ENCODE measurements at regions not wholly inside any gene's neighbourhood (a gene's known extent, or its start where the extent isn't known, plus 50 kb on each side); places are given as distances from the start of the nearest gene placed in this dataset.
"Not testable (repeated sequence)": the region's sequence is repeated elsewhere in the genome, so short reads cannot be mapped to it uniquely, and the experiment has no call there.

DNA sequence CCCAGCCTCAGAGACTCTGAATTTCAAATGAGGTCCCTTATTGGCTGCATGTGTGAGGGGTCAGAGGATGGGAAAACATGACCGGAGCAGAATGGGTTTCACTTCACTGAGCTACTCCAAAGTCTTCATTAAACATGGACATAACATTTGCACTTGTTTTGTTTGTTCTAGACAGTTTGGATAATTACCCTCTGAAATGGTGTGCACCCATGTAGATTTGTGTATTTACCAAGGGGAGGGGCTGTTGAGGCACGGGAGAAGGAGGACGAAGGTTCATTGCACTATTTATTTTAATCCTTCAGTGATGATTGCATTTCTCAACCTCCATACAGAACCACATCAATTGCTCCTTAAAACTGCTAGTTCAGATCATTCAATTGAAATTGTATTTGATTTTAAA is 364.2 kb downstream of the TFAP2B start:
- DNase-seq (ENCODE audit: low read depth), result no peak
- TF ChIP-seq POLR2A (IDR thresholded peaks at IDR 0.05; ENCODE audit: extremely low read depth, insufficient read length) (no peak), MYC (IDR thresholded peaks at IDR 0.05; ENCODE audit: low read depth, low read length) (no peak)
- TF ChIP-seq, protein P1, sequence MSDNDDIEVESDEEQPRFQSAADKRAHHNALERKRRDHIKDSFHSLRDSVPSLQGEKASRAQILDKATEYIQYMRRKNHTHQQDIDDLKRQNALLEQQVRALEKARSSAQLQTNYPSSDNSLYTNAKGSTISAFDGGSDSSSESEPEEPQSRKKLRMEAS (IDR thresholded peaks at IDR 0.05; ENCODE audit: low read depth, low read length), result no peak
- TF ChIP-seq, protein P2, sequence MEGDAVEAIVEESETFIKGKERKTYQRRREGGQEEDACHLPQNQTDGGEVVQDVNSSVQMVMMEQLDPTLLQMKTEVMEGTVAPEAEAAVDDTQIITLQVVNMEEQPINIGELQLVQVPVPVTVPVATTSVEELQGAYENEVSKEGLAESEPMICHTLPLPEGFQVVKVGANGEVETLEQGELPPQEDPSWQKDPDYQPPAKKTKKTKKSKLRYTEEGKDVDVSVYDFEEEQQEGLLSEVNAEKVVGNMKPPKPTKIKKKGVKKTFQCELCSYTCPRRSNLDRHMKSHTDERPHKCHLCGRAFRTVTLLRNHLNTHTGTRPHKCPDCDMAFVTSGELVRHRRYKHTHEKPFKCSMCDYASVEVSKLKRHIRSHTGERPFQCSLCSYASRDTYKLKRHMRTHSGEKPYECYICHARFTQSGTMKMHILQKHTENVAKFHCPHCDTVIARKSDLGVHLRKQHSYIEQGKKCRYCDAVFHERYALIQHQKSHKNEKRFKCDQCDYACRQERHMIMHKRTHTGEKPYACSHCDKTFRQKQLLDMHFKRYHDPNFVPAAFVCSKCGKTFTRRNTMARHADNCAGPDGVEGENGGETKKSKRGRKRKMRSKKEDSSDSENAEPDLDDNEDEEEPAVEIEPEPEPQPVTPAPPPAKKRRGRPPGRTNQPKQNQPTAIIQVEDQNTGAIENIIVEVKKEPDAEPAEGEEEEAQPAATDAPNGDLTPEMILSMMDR (IDR thresholded peaks at IDR 0.05; ENCODE audit: low read depth, low read length), result no peak
- H3K4me3 ChIP-seq (ENCODE audit: low read depth, low read length), result no peak overlapping the region

DNA sequence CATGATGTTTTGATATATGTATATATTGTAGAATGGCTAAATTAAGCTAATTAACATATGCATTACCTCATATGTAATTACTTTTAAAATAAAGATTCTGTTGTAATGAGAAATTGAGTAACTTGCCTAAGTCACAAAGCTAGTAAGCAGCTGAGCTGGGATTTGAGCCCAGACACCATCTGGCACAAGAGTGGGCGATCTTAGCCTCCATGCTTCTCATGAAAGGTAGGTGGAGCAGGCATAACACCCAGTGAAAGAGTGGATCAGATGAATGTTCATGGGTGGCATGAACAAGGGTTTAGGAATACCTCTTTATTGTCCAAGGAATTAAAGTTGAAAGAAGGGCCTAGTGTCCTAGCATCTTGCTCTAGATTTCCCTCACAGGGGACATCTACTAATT is 365.4 kb downstream of the TFAP2B start:
- TF ChIP-seq, protein P2 (IDR thresholded peaks at IDR 0.05; ENCODE audit: low read depth, low read length), result no peak
- TF ChIP-seq MYC (IDR thresholded peaks at IDR 0.05; ENCODE audit: low read depth, low read length) (no peak), POLR2A (IDR thresholded peaks at IDR 0.05; ENCODE audit: extremely low read depth, insufficient read length) (no peak)
- TF ChIP-seq, protein P1 (IDR thresholded peaks at IDR 0.05; ENCODE audit: low read depth, low read length), result no peak
- H3K4me3 ChIP-seq (ENCODE audit: low read depth, low read length), result no peak overlapping the region
- DNase-seq (ENCODE audit: low read depth), result no peak

DNA sequence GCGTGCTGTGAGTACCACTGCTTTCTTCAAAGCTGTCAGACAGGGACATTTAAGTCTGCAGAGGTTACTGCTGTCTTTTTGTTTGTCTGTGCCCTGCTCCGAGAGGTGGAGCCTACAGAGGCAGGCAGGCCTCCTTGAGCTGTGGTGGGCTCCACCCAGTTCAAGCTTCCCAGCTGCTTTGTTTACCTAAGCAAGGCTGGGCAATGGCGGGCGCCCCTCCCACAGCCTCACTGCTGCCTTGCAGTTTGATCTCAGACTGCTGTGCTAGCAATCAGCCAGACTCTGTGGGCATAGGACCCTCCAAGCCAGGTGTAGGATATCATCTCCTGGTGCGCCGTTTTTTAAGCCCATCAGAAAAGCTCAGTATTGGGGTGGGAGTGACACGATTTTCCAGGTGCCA is 374.5 kb downstream of the TFAP2B start:
- not testable (repeated sequence) for DNase-seq (ENCODE audit: low read depth); H3K4me3 ChIP-seq (ENCODE audit: low read depth, low read length)

DNA sequence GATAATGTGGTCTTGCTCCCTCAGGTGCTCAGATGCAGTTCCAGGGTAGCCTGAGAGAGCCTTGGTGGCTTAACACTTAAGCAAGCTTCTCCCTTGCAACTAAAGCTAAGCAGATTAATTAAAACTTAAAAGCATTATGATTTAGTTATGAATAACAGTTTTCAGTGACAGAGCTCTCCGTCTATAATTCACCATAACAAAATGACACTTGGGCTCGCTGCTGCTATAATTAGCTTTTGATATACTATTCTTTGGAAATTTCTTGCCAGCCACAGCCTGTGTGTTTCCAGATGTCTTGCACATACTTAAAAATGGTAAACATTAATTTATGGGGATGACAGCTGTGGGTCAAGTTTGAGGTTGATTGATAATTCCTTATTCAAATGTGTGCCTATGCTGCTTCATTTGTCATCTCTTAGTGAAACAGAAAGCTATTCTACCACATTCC is 380.5 kb downstream of the TFAP2B start:
- TF ChIP-seq, protein P2 (IDR thresholded peaks at IDR 0.05; ENCODE audit: low read depth, low read length), result no peak
- no peak for TF ChIP-seq POLR2A (IDR thresholded peaks at IDR 0.05; ENCODE audit: extremely low read depth, insufficient read length)
- TF ChIP-seq, protein P1 (IDR thresholded peaks at IDR 0.05; ENCODE audit: low read depth, low read length), result no peak
- no peak for TF ChIP-seq MYC (IDR thresholded peaks at IDR 0.05; ENCODE audit: low read depth, low read length)
- no peak for DNase-seq (ENCODE audit: low read depth)
- H3K4me3 ChIP-seq (ENCODE audit: low read depth, low read length), result no peak overlapping the region

DNA sequence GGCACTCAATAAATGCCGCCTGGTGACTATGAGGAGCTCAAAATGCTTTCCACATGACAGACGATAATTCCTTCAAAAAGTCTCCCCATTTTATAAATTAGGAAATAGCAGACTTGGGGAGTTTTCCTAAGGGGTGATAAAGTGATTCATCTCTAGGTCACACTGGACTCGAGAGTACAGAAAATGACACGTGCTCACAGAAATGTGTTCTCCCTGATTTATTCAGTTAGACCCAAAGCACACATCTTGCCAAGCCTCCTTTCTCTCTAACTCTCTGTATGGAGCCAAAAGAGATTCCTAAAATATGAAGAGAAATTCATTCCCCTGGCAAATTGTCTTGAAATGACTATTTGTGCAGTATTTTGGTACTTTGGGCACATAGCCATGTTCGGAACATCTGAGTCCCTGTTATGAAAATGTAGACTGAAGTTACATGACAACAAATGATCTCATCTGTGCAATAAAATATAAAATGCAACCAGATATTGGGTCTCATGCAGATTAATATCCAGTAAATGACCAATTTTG is 381.1 kb downstream of the TFAP2B start:
- H3K4me3 ChIP-seq (ENCODE audit: low read depth, low read length), result no peak overlapping the region
- TF ChIP-seq POLR2A (IDR thresholded peaks at IDR 0.05; ENCODE audit: extremely low read depth, insufficient read length), result no peak
- TF ChIP-seq, protein P2 (IDR thresholded peaks at IDR 0.05; ENCODE audit: low read depth, low read length), result no peak
- TF ChIP-seq, protein P1 (IDR thresholded peaks at IDR 0.05; ENCODE audit: low read depth, low read length), result no peak
- TF ChIP-seq MYC (IDR thresholded peaks at IDR 0.05; ENCODE audit: low read depth, low read length), result no peak
- no peak for DNase-seq (ENCODE audit: low read depth)

DNA sequence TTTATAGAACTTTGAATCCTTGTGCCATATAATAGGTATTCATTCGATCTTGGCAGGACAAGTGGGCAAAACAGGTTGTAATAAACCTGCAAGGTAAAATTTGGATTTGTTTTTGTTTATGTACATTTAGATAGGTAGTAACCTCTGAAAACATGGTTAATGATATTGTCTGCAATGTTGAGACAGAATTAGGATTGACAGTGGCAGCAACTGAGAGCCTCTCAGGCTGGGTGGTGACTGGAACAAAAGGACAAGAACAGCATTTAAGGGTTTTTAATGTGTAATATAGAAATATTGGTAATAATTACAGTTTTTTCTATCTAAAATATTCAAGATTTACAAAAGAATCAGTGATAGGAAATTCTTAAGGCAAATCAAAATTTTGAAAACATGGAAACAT is 382.0 kb downstream of the TFAP2B start:
- no peak overlapping the region for H3K4me3 ChIP-seq (ENCODE audit: low read depth, low read length)
- TF ChIP-seq, protein P1 (IDR thresholded peaks at IDR 0.05; ENCODE audit: low read depth, low read length), result no peak
- TF ChIP-seq, protein P2 (IDR thresholded peaks at IDR 0.05; ENCODE audit: low read depth, low read length), result no peak
- TF ChIP-seq MYC (IDR thresholded peaks at IDR 0.05; ENCODE audit: low read depth, low read length) (no peak), POLR2A (IDR thresholded peaks at IDR 0.05; ENCODE audit: extremely low read depth, insufficient read length) (no peak)
- DNase-seq (ENCODE audit: low read depth), result no peak

DNA sequence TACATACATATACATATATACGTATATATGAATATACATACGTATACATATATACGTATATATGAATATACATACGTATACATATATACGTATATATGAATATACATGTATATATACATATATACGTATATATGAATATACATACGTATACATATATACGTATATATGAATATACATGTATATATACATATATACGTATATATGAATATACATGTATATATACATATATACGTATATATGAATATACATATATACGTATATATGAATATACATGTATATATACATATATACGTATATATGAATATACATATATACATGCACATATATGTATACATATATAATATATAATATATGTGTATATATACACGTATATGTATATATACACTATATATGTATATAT is 384.0 kb downstream of the TFAP2B start:
- DNase-seq (ENCODE audit: low read depth); H3K4me3 ChIP-seq (ENCODE audit: low read depth, low read length): not testable (repeated sequence)
